Left renal cortex interstitium (tissue), 4 donors: ENCODE measurements at regions not wholly inside any gene's neighbourhood (a gene's known extent, or its start where the extent isn't known, plus 50 kb on each side); places are given as distances from the start of the nearest gene placed in this dataset.
"Not testable (repeated sequence)": the region's sequence is repeated elsewhere in the genome, so short reads cannot be mapped to it uniquely, and the experiment has no call there.

Experiments
- DNase-seq, 4 donors: peaks; one replicate each; pipeline ENCODE4 v3.0.0-alpha.2; 2013; ENCODE audit warnings: low read depth in 4 of 4, low spot score in 2 of 4, missing footprints in 1 of 4

DNA sequence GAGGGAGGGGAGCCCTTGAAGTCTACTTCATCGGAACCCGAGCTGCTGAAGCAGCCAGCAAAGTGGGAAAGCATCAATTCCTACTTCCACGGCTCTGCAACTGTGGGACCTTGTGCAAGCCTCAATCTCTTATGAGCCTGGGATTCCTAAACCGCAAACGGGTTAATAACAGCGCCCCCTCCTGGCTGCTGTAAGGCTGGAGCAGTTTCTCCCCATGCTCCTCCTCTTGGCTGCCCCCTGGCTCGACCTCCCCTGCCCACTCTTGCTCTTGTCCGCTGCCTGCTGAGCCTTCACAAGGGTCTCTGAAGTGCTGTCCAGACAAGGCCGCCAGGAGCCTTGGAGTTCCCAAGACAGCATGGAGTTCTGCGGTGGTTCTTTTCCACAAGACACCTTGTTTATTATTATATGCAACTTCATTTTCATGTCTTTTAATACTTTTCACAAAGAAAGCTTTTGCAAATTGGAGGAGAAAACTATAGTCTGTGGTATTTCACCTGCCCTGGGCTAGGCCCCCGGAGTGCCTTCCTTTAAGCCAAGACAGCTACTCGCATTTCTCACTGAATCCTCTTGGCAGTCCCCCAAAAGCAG is 157.2 kb downstream of the DDX1 start:
- DNase-seq, result no peak

- DNase-seq, result no peak
These were observed 158.1 kb downstream of the DDX1 start for GRCh38 chr2:15749460-15750432.

- no peak for DNase-seq
These were observed 158.8 kb downstream of the DDX1 start for GRCh38 chr2:15750433-15750814.

DNA sequence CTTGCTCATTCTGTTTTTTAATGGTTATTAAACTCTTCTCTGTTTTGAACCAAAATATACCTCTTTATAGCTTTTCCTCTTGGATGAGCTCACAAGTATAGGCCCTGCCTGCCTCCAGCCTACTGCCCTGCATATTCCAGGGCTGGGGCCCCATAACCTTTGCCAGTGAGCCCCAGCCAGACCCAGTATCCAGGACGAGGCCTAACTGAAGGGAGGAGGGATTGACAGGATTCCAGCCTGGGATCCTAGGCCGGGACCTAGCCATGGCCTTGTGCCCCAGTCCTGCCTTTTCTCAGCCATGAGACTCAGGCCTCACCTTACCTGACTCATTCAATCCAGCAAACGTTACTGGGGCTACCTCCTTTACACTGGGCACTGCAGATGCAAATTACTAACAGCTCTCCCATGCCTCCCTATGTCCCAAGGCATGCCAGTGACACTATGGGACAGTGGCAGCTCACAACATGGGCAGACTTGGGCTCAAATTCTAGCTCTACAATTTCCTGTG is 159.2 kb downstream of the DDX1 start:
- no peak for DNase-seq

DNA sequence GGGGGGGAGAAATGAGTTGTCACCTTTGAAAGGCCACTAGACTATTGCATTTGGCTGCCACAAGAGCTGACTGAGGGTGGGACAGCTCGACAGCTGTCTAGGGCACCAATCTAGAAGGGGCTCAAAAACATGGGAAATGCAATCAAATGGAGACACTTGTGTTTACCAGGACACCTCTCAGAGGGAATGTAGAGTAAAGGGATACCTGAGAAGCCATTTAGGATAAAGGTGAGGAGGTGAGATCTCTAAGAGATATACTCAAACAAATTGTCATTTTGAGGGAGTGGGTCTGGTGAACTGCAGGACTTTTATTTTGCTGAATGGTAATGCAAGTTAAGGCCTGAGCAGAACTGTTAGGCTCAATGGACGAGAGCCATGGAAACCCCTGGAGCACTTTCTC is 159.8 kb downstream of the DDX1 start:
- no peak for DNase-seq

DNA sequence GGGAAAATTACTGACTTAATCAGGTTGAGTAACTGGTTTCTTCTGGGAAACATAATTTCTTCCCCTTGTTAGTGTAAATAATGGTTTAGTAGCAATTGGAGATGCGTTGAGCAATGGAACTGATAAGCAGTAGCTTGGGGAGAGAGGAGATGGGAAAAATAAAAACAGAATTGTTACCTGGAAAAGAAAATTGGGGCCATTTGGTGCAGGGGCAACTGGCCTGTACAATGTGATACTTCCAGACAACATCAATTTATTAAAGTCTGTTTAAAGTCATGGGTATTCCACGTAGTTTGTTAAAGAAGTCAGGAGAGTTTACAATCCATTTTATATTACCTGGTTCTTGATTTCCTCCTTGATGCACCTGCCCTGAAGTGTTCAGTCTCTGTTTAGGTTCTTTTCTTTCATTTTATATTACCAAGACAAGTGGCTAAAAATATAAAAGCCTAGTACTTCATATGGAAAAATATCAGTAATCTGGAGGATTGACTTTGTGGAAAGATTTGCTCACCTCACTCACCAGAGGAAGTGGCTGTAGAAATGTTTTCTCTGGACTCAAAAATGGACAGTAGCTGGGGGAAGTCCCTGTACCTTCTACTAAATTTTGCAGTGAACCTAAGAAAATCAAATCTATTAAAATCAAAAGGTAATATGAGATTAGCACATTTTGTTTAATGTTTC is 161.0 kb downstream of the DDX1 start:
- no peak for DNase-seq

- DNase-seq, result no peak
These were observed 161.6 kb downstream of the DDX1 start for GRCh38 chr2:15753233-15753798.

GRCh38 chr2:15753811-15754702 is 162.4 kb downstream of the DDX1 start:
- no peak for DNase-seq

GRCh38 chr2:15754703-15755099 is 163.0 kb downstream of the DDX1 start:
- no peak for DNase-seq

DNA sequence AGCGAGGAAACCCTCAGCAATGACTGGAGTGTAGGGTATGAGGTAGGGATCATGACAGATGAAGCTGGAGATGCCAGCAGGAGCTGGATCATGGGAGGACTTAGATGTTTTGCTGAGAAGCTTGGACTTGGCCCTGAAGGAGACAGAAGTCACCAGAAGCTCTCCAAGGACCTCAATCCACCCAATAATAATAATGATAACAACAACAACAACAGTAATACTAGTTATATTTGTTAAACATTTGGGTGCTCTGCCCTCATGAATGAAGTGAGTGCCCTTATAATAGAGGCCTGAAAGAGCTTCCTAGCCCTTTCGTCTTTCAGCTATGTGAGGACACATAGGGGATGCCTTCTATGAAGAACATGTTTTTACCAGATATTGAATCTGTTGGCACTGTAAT is 163.9 kb downstream of the DDX1 start:
- no peak for DNase-seq

DNA sequence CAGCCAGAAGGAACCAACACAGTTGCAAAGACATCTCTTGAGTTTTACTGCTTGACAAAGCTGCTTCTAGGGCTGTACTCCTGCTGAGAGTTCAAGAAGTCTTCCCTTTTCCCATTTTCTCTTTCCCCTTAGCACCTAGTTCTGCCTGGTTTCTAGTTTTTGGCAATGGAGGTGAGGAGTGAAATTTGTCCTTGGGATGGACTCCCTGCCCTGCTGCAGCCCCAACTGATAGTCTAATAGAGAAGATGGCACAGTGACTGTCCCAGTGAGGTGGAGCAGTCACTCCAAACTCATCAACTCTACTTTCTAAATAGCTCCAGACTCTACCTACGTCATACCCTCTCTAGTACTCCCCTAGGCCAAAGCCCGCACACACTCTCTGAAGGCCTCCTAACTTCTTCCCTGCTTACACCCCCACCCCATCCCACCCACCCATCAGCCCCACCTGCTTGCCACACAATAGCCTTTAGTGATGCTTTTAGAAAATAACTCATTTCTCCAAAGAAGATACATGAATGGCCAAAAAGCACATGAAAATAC is 164.4 kb downstream of the DDX1 start:
- no peak for DNase-seq

DNA sequence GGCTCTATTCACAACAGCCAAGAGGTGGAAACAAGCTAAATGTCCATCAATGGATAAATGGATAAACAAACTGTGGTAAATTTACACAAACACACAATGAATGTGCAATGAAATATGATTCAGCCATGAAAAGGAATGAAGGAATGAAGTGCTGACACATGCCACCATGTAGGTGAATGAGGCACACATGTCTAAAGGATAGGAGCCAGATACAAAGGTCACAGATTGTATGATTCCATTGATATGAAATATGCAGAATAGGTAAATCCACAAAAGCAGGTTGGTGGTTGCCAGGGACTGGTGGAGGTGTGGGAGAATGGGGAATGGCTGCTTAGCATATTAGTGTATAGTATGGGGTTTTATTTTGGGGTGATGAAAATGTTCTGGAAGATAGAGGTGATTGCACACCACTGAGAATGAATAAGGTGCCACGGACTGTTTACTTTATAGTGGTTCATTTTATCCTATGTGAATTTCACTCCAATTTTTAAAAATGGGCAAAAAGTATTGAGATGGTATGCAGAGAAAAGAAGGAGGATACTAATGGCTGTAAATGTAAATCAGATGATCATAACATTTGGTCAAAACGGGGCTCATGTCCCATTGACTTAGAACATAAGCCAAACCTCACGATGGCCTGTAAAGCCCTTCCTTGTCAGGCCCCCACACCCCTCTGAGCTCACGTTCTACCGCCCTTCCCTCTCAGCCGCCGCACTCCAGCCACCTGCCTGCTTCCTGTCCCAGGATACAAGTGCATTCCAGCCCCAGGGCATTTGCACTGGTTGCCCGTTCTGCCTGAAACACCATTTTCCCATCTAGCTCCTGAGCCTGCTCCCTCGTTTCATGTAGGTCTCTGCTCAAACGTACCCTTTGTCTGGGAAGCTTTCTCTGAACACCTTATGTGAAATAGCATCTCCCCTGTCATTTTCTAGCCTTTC is 165.5 kb downstream of the DDX1 start:
- no peak for DNase-seq

- no peak for DNase-seq
These were observed 166.3 kb downstream of the DDX1 start for GRCh38 chr2:15757820-15758586.

DNA sequence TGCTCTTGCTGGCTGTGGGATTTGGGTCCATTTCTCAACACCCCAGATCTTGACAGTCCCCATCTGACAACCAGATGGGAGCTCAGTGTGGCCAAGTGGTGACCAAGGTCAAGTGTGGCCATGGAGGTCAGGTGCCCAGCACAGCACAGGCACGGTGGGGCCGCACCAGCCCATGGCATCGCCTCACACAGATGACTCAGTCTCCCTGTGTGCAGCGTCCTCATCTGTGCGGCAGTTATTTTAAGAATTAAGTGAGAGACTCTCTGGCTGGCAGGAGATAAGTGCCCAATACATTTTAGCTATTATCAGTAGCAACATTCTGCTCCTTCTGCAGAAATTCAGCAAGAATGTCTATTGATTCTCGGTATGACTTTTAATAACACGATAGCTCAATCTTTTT is 167.2 kb downstream of the DDX1 start:
- DNase-seq, result no peak

DNA sequence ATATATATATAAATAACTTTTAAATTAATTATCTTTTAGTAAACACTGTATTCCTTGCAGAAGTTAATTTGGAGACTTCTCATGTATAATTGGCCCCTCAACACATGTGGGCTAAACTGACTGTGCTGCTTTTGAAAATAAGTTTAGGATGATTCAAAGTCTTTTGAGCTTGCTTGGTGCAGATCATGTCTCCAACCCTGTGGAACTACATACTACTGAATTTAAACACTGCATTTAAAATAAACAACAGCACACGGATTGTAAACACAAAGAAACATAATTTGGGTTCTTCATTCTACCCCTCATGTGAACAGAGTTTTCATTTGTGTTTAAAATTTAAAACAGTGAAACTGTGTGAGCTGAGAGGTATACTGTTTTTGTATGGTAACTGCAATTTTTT is 167.7 kb downstream of the DDX1 start:
- DNase-seq, result no peak

DNA sequence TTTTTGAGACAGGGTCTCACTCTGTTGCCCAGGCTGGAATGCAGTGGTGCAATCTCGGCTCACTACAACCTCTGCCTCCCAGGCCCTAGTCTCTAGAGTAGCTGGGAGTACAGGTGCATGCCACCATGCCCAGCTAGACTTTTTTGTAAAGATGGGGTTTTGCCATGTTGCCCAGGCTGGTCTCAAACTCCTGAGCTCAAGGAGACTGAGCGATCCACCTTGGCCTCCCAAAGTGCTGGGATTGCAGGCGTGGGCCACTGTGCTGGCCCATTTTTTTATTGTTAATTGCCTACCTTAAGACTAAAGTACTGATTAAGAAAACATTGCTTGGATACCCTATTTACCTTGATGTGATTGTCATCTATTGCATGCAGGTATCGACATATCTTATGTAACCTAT is 168.1 kb downstream of the DDX1 start:
- not testable (repeated sequence) for DNase-seq

DNA sequence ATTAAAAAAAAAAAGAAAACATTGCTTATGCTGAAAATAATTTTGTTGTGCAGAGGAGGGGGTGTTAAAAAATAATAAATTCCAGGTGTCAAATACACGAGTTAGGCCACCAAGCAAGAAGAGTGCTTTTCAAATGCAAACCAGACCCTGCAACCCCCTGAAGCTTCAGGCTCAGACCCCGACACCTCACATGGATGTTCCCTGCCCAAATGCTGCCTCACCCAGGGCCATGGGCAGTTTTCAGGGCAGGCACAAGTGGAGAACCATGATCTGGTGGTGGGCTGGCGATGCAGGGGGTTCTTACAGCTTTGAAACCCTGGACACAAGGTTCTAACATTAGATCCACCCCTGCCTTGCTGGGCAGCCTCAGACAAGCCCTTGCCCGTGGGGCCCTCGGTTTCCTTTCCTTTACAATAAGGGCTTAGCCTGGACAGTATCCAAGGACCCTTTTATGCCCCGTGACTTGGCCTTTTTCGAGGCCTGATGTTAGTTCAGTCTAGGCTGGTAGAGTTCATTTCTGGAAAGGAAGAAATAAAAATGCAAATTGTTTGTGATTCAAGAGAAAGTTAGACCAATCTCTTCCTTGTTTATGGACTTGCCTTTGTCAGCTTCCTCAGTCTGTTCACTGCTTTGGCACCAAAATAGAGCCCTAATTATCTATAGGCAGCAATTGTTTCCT is 168.7 kb downstream of the DDX1 start:
- DNase-seq, result no peak
